ENCODE measurements at regions not wholly inside any gene's neighbourhood (a gene's known extent, or its start where the extent isn't known, plus 50 kb on each side); places are given as distances from the start of the nearest gene placed in this dataset.
A peak's percentile ranks its signal among the peaks of the same experiment; 100 is the strongest.

- intact Hi-C loops (cut with micrococcal nuclease; ENCODE audit: unreplicated experiment), result no loop called here
- Histone ChIP-seq H2AFZ (ENCODE audit: low read length) (no peak overlapping the region), H3K79me2 (ENCODE audit: insufficient read depth, low read depth, low read length) (no peaks in the 10 kb centered on the region), H4K20me1 (ENCODE audit: insufficient read depth, low read length) (no peaks in the 10 kb centered on the region), H3K27ac (ENCODE audit: low read depth, low read length, poor library complexity, severe bottlenecking) (no peak overlapping the region), H3K4me2 (ENCODE audit: low read length) (no peak overlapping the region), H3K36me3 (ENCODE audit: insufficient read depth, low read length) (no peaks in the 10 kb centered on the region), H3K9me2 (ENCODE audit: insufficient read depth, low read length) (no peaks in the 10 kb centered on the region), H3K4me3 (ENCODE audit: low read depth, low read length, poor library complexity, severe bottlenecking) (no peak overlapping the region), H3K9me3 (ENCODE audit: low read length) (no peaks in the 10 kb centered on the region), H3K4me1 (ENCODE audit: insufficient read depth, low read length, poor library complexity, severe bottlenecking) (no peaks in the 10 kb centered on the region)
- POLR2A ChIA-PET, result interaction anchor here (0.7 kb wide), 1 partner anchor 92 kb away, joined by 5 read pairs; no protein-coding TSS in a partner anchor
- peak; percentile 39 for DNase-seq (ENCODE audit: low spot score)
- CTCF ChIA-PET (ENCODE audit: unreplicated experiment), result no interaction called here
- TF ChIP-seq EZH2phosphoT487 (IDR thresholded peaks at IDR 0.05; ENCODE audit: borderline replicate concordance, low read depth, low read length) (no peak), CTCF (conservative IDR thresholded peaks at IDR 0.05; ENCODE audit: low read length) (peak; percentile 54)
- no TSS peak for BruUV-seq (replicated peaks)
Measured at GRCh38 chr20:56949318-56949717, 317.1 kb downstream of the BMP7 start.

- DNase-seq (ENCODE audit: low spot score), result no peak
- H3K4me1 ChIP-seq (ENCODE audit: insufficient read depth, low read length, poor library complexity, severe bottlenecking), result peaks cover 11% of the 10 kb centered on the region
- no peaks in the 10 kb centered on the region for H3K36me3 ChIP-seq (ENCODE audit: insufficient read depth, low read length)
- POLR2A ChIA-PET, result no interaction called here
- CTCF ChIA-PET (ENCODE audit: unreplicated experiment), result no interaction called here
- no peak overlapping the region for H3K4me2 ChIP-seq (ENCODE audit: low read length)
- BruUV-seq (replicated peaks), result no TSS peak
- no peak overlapping the region for H3K27ac ChIP-seq (ENCODE audit: low read depth, low read length, poor library complexity, severe bottlenecking)
- TF ChIP-seq EZH2phosphoT487 (IDR thresholded peaks at IDR 0.05; ENCODE audit: borderline replicate concordance, low read depth, low read length) (no peak), CTCF (conservative IDR thresholded peaks at IDR 0.05; ENCODE audit: low read length) (no peak)
- no peak overlapping the region for H2AFZ ChIP-seq (ENCODE audit: low read length)
- intact Hi-C loops (cut with micrococcal nuclease; ENCODE audit: unreplicated experiment), result no loop called here
- no peaks in the 10 kb centered on the region for H3K9me2 ChIP-seq (ENCODE audit: insufficient read depth, low read length)
- no peaks in the 10 kb centered on the region for H4K20me1 ChIP-seq (ENCODE audit: insufficient read depth, low read length)
- no peaks in the 10 kb centered on the region for H3K9me3 ChIP-seq (ENCODE audit: low read length)
- no peaks in the 10 kb centered on the region for H3K79me2 ChIP-seq (ENCODE audit: insufficient read depth, low read depth, low read length)
- H3K4me3 ChIP-seq (ENCODE audit: low read depth, low read length, poor library complexity, severe bottlenecking), result no peak overlapping the region
Measured at GRCh38 chr20:56952258-56953047, 314.0 kb downstream of the BMP7 start.

- H2AFZ ChIP-seq (ENCODE audit: low read length), result no peak overlapping the region
- ChIA-PET POLR2A (no interaction called here), CTCF (ENCODE audit: unreplicated experiment) (interaction anchor here (0.6 kb wide), 1 partner anchor 107 kb away, joined by 3 read pairs; no protein-coding TSS in a partner anchor)
- H3K27ac ChIP-seq (ENCODE audit: low read depth, low read length, poor library complexity, severe bottlenecking), result no peak overlapping the region
- DNase-seq (ENCODE audit: low spot score), result no peak
- H3K4me1 ChIP-seq (ENCODE audit: insufficient read depth, low read length, poor library complexity, severe bottlenecking), result peaks cover 14% of the 10 kb centered on the region
- no TSS peak for BruUV-seq (replicated peaks)
- no peak overlapping the region for H3K4me3 ChIP-seq (ENCODE audit: low read depth, low read length, poor library complexity, severe bottlenecking)
- intact Hi-C loops (cut with micrococcal nuclease; ENCODE audit: unreplicated experiment), result no loop called here
- H4K20me1 ChIP-seq (ENCODE audit: insufficient read depth, low read length), result no peaks in the 10 kb centered on the region
- H3K36me3 ChIP-seq (ENCODE audit: insufficient read depth, low read length), result no peaks in the 10 kb centered on the region
- no peaks in the 10 kb centered on the region for H3K9me2 ChIP-seq (ENCODE audit: insufficient read depth, low read length)
- H3K4me2 ChIP-seq (ENCODE audit: low read length), result no peak overlapping the region
- H3K79me2 ChIP-seq (ENCODE audit: insufficient read depth, low read depth, low read length), result no peaks in the 10 kb centered on the region
- TF ChIP-seq EZH2phosphoT487 (IDR thresholded peaks at IDR 0.05; ENCODE audit: borderline replicate concordance, low read depth, low read length) (no peak), CTCF (conservative IDR thresholded peaks at IDR 0.05; ENCODE audit: low read length) (no peak)
- H3K9me3 ChIP-seq (ENCODE audit: low read length), result no peaks in the 10 kb centered on the region
Measured at GRCh38 chr20:56953048-56953586, 313.3 kb downstream of the BMP7 start.

Measured in OCI-LY7 (cell line).